Left hindlimb (tissue), 1 donor: ENCODE measurements at regions not wholly inside any gene's neighbourhood (a gene's known extent, or its start where the extent isn't known, plus 50 kb on each side); places are given as distances from the start of the nearest gene placed in this dataset.

ENCODE experiments used
- DNase-seq: peaks from one replicate; pipeline ENCODE4 v3.0.0-alpha.2; 2018

DNA sequence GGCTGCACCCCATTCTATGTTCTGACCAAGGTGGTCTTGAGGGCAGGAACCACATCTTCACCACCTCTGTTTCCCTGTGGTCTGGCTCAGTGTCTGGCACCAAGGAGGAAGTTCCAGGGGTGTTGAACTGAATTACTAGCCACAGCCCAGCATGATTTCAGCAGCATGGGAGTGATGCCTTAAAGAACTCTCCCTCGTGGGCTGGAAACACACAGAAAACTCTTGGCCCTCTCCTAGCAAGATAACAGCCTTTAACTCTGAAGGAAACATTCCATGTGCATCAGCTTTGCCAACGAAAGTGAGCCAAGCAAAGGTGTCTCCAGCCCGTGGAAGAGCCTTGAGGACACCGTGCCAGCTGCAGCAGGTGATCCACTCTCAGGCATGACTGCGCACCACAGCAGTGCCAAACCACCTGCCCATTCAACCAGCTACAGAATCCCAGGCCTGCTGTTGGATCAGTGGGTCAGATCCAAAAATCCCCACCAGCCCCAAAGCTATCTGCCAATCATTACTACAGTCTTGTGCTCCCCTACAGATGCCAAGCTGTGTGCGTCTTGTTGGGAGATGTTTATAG lies 124.8 kb downstream of the TTC32 start:
- no peak for DNase-seq

DNA sequence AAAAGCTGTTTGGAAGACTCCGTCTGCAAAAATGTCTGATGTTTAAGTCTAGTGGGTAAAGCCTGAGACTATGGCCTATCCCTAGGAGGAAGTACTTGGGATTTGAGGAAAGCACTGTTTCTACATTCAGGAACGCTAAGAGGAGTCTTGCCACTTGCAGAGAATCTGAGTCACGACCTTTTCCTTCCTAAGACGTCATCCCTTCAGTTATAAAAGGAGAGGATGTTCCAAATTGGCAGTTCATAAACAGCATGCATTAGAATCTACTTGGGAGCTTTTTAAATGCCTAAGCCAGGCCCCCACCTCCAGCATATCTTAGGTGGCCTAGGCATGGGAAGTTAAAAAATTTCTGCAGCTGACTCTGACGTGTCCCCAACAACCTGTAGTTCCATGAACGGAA lies 125.9 kb downstream of the TTC32 start:
- DNase-seq: no peak

DNA sequence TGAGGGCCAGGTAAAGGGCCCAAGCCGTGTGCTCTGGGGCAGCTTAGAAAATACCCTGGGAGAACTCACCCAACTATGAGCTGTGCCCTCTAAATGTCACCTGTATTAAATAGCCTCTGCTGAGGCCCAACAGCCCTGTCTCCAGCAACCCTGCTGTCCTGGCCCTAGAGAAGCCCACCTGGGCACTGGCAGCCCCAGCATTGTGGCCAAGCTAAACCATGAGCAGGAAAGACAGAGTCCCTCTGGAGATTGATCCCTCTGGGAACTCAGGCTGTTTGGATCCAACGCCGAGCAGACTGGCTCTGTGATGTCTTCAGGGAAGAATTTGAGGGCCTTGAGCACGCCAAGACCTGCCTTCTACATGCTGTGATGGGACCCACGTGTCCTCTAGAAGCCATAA lies 126.5 kb downstream of the TTC32 start:
- no peak for DNase-seq

DNA sequence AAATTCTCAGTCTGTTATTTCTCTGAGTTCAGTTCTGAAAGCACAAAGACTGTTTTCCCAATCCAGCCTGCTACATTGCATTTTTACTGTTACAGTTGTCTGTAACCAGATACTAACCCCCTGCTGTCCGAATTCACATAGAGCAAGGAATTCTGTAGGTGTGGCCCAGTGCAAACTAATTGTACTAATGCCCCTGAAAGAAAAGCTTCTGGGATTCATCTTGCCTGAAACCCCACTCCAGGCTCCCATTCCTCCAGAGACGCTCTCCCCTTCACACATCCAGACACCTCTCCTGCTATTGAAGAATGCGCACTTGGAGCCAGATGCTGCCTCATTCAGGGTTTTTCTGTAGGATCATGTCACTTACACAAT lies 127.0 kb downstream of the TTC32 start:
- no peak for DNase-seq

DNA sequence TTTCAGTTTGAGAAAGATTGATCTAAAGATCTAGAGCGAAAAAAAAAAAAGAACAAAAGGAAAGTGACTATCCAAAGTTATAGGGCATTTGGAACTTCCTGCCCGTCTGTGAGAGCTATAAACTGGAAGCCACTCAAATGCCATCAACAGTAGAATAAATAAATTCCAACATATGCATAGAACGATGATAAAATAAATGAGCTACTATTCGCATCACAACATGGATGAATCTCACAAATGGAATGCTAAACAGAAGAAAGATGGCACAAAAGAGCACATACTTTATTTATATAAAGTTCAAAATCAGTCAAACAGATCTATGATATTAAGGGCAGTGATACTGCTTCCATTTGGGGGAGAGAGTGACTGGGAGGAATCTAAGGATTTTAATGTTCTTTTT lies 128.8 kb downstream of the TTC32 start:
- no peak for DNase-seq

DNA sequence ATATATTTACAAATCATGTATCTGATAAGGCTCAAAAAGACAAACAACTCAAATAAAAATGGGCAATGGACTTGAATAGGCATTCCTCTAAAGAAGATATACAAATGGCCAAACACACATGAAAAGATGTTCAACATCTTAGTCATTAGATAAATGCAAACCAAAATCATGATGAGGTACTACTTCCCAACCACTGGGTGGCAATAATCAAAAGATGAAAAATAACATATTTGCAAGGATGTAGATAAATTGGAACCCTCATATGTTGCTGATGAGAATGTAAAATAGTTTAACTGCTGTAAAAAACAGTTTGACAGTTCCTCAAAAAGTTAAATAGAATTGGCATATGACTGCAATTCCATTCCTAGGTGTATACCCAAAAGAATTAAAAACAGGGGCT lies 132.3 kb downstream of the TTC32 start:
- no peak for DNase-seq

DNA sequence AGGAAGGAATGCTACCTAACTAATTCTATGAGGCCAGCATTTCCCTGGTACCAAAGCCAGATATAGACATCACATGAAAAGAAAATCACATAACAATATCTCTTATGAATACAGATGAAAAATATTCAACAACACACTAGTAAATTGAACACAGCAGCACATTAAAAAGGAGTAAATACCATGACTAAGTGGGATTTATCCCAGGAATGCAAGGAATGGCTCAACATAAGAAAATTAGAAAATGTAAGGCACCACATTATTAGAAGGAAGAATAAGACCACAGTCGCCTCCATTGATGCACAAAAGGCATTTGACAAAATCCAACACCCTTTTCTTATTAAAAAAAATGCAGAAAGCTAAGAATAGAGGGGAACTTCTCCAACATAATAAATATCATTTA lies 133.9 kb downstream of the TTC32 start:
- no peak for DNase-seq

DNA sequence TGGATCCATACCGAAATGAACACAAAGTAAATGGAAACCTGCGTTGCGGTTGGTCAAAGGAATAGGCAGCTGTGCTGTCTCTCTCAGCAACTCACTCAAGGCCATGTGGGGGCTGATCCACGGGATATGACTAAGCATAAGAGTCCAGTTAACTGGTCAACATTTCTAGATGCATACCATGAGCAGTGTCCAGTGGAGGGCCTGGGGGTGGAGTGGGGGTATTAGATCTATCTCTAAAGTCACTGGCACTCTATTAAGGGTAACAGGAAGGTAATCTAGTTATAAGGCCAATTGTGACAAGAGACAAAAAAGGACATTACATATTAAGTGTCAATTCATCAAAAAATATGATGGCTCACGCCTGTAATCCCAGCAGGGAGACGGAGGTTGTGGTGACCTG lies 136.8 kb downstream of the TTC32 start:
- no peak for DNase-seq

DNA sequence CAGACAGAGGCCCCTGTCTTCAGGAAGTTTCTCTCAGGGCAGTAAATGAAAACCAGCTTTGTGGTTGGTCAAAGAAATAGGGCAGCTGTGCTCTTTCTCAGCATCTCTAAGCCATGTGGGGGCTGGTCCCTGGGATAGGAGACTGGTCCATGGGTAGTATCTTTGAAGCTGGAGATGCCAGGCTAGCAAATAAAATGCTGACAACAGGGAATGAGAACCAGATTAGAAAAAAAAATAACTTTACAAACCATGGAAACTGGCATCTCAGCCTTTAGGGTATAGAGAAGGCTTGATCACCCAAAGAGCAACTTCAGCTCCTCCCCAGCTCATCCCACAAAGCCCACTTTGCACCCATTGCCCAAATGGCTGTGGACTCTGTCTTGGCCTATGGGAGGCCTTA lies 138.1 kb downstream of the TTC32 start:
- DNase-seq: no peak

DNA sequence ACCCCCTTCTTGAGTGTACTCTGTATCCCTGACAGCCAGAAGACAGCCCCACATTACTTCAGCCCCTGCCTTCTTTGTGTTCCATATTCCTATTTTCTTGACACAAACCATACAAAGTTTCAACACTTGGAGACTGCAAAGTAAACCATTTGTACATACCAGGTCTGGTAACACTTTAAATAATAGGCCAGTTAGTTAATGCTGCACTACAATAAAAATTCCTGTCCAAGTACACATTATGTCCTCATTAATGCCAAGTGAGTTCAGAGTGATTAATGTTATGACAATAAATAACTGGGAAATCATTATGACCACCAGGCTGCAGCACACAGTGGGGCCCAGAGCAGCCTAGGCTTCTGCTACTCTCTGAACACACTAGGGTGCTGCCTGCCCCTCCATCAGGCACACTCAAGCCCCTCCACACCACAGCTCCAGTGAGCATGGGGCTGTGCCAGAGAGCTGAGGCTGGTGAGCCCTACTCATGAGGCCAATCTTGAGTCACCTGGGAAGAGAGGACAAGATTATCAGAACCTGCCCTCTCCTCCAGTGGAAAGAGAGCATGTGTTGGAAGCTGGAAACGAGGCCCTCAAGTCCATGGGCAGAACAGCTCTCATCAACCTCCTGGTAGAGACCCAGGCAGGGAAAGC lies 138.7 kb downstream of the TTC32 start:
- no peak for DNase-seq

DNA sequence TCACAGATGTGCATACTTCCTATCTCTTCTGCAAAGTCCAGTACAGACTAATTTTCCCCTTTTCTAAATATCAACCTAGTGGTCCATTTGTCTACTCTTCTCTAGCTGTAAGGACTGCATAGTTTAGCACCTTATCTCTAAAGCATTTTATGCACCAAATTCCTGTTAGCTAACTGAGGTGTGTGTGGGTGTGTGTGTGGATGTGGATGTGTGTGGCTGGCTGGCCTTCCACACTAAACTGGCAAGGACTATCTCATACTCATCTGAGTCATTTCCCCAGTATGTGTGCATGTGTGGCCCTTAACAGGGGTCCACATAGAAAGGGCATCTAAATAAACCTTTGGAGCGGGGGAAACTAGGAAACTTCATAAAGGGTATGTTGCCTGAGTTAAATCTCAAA lies 139.6 kb downstream of the TTC32 start:
- no peak for DNase-seq

DNA sequence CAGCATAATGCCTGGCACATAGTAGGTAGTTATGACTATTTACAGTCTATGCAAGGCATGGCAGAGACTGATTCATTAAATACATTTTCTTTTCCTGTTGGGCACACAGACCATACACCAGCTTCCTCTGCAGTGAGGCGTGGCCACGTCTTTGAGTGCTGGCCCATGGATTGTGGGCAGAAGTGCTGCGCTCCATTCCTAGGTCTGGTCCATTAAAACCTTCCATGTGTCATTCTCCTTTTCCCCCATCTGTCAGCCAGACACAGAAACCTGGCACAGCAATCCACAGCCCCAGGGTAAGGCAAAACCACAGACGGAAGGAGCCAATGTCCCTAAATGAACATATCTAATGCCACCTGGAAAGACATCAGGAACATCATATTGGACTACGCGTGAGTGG lies 141.9 kb downstream of the TTC32 start:
- no peak for DNase-seq

DNA sequence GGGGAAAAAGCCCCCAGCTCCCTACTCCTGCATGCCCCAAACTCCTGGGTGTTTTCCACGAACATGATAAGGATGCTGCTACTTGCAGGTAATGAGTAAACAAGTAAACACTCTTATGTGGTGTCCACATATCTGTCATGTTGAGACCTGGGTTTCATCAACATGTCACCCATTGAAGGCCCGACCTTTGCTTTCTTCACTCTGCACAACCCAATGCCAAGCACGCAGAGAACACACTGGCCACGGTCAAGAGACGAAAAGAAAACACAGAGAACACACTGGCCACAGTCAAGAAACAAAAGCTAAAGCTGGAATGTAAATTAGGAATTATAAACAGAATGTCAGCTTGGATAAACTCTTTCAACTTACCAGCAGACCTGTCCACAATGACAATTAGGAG lies 143.1 kb downstream of the TTC32 start:
- DNase-seq: no peak

DNA sequence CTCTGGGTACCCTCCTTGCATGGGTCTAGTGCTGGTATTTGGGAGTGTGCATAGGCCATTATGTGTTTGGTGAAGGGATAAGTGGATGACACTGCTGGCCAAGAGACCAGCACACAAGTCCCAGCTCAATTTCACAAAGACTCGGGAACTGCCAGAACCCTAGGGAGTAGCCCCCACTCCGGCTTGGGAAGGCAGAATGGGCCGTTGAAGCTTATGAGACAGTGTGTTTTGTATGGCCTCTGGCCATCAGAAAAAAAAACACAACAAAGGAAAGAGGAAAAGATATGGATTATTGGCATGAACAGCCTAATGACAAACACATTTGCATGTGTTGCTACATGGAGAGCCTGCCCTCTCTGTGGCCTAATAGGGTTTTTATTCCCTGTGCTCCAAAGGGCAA lies 144.2 kb downstream of the TTC32 start:
- no peak for DNase-seq

DNA sequence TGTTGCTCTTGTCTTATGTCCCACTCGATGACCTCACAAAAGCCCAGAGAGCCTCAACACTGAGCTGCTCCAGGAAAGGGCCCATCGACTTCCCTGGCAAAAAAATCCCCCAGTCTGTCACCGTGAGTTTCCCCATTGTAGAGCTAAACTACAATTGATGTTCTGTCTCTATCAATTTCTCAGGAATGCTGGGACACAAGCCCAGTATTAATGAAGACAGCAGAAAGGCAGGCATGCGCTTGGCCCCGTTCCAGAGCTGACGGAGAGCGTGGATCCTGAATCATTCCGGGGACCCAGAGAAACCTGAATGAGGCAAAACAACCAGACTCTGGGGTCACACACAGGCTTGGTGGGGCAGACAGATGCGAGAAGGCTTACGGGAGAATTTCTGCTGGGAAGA lies 146.9 kb downstream of the TTC32 start:
- no peak for DNase-seq

DNA sequence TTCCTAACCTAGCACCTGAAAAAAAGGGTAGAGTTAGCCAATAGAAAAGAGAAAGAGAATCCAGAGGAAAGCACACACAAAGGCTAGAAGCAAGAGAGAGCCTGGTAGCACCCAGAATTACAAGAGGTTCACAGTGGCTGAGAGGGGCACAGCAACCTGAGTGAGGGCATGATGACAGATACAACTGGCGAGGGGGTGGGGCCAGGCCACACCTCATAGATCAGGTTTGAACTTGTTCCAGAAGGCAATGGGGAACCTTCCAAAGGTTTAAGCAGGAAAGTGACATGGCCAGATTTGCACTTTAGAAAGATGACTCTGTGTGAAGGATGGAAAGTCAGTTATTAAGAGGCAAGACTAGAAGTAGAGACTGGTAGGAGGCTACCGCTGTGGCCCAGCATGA lies 148.0 kb downstream of the TTC32 start:
- DNase-seq: no peak

DNA sequence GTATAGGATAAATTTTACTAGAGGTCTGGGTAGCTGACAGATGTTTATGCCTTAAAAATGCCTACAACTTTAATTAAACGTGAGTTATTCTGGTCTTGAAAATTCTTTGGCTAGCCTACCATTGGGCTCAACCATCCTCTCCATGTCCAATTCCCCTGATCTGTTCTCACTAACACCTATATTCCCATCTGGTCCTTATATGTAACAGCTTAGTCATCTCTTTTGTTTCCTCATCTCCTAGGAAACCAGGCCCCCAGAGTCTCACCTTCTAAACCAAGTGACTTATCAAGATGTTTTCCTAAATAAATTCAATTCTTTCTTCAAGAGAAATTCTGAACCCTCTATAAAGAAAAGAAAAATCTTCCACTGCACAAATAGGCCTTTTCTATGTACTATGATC lies 148.5 kb downstream of the TTC32 start:
- DNase-seq: no peak

DNA sequence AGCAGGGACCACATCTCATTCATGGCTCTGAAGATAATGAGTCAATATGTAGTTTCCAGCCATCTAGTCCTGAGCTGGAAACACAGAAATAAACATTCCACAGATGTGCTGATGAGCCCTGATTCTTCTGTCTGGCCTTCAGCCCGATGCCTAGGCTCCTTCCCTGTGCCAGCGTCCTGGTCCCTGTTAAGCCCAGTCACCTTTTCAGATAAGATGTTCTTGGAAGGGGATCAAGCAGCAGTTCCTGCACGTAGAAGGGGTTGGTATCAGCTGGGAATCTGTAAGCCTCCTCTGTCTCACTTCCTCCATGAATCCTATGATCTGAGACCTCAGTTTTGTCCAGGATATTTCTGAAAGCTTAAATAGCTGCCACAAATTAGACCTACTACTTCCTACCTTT lies 149.3 kb downstream of the TTC32 start:
- no peak for DNase-seq

DNA sequence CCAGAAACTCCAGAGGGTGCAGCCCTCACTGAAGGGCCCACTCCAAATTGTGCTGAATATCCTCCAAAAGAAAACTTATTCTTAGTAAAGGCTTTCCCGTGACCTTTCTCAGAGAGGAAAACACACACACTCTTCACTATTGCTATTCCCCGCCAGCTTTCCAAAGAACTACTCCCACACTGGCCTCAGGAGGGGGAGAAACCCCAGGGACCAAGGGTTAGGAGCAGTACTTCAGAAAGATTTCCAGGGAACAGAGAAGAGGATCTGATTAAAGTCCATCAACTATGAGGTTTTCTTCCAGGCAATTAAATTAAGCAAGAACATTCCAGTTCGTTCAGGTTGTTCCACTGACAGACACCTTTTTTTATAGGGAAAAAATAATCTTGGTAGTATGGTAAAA lies 150.2 kb downstream of the TTC32 start:
- DNase-seq: no peak

DNA sequence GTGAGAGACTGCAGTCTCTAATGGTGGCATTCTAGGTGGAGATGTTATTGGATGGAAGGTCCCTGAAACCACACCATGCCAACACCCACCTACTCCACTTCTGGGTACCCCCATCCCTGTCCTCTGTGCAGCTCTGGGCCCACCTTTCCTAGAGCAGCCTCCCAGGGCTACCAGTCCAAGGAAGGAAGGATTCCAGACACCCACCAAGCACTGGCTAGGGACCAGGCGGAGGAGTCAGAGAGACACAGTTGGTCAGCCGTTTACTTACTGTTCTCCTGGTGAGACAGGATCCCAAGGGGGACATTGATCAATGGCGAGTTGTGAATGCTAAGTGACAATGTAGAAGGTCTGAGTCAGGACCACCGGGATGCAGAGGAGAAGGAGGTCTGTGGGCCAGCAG lies 151.6 kb downstream of the TTC32 start:
- DNase-seq: no peak

DNA sequence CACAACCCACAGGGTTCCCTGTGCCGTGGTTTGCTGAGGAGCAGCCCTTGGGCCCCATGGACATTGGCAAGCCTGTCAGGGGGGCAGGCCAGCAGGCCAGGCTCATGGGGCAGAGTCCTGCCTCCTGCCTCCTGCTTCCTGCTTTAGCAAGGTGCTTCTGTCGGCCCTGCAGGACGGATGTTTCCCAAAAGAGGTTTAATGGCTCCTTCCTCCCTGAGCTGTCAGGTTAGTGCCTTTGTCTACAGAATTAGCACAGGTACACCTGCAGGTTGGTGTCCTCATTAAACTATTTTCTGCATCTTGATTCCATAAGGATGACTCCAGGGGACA lies 152.3 kb downstream of the TTC32 start:
- DNase-seq: no peak

DNA sequence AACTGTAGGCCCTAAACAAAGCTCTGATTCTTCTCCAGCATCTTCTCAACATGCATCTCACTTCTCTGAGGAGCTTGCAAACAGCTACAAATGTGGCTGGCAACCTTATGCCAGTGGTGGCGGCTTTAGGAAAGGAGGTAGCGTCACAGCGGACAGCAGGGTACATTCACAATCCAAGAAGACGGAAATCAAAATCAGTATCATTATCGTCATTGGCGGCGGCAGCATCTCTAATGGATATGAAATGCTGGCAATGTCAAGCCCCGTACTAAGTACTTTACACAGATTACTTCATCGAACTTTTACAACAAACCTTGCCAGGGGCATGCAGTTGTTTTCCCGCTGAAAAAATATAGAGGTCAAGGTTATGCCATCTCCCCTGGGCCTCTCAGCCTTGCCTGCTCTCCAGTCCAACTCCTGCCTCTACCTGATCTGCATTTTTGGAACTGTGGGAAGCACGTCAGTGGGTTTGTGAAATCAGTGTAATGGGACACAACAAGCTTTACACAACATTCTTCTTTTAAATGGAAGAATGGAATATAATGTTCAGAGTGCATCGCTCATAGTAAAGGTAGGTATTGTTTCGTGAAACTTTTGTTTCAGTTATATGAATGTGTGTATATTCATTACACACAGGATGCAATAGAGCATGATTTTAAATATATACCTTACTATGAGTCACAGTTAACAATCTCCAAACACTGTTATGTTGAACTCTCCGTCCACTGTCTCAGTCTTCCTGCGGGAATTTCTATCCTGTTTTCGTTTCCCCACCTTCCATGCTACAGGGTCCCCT lies 152.9 kb downstream of the TTC32 start:
- no peak for DNase-seq

DNA sequence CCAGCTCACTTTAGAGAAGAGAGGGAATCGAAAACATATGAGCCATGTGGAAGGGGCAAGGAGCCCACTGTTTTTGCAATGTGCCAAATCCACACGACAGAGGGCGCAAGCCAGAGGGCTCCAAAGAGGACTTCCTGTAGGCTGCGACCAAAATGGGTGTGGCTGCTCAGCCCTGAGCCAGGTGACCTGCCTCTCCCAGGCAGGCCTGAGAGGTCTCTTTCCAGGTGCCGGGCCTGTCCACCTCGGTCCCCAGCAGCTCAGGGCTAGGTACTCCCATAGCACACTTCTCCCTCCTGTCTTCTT lies 153.8 kb downstream of the TTC32 start:
- no peak for DNase-seq

DNA sequence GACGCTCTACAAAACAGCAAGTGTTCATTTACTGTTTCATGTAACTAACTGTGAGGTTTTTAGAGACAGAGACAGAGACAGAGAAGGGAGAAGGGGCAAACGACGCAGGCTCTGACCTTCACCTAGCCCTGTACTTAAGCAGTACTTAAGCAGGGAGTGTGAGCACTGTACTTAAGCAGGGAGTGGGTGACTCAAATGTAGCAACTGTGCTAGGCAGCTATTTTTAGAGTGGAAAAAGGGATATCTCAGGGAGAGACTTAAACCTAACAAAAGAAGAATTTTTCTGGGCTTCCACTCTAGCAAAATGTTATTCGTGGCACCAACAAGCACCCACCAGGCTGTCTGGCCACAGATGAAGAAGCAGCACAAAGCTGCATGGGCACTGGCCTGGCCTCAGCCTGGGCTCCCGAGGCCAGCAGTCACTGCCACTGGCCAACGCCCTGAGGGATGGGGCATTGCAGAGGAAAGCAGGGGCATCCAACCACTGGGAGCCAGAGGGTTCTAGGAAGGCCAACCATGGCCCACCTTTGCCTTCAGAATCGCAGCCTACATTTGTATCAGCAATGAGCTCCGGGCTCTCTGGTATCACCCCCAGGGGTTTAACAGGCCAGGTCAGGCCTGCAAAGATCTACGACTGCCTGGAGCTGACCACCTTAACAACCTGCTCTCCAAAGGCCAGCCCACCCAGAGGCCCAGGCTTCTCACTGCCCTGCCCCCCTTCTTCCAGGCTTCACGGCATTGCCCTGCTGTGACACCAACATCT lies 154.3 kb downstream of the TTC32 start:
- DNase-seq: no peak
